DND-41 (cell line): ENCODE measurements at regions not wholly inside any gene's neighbourhood (a gene's known extent, or its start where the extent isn't known, plus 50 kb on each side); places are given as distances from the start of the nearest gene placed in this dataset.

ENCODE experiments used
- ATAC-seq: fragments of 200-7000 bp; cut with Tn5 transposase; 3 replicates; pipeline ENCODE4 v1.9.1; 2021; ENCODE audit warnings: low read depth; ENCODE audit not compliant: insufficient read depth
- DNase-seq: peaks from one replicate; pipeline ENCODE4 v3.0.0-alpha.2; 2020
- H2AFZ ChIP-seq: 2 replicates; pipeline ENCODE4 v1.6.0; 2012; ENCODE audit warnings: low read depth, low read length
- H3K27ac ChIP-seq: 2 replicates; pipeline ENCODE4 v1.5.1; 2012; ENCODE audit warnings: low read length, inconsistent platforms
- H3K27me3 ChIP-seq: fragments of 200-600 bp; sonication (generic); 2 replicates; pipeline ENCODE4 v1.6.0; 2012; ENCODE audit warnings: low read length, mild to moderate bottlenecking, inconsistent platforms; ENCODE audit not compliant: insufficient read depth, poor library complexity
- H3K36me3 ChIP-seq: 2 replicates; pipeline ENCODE4 v1.5.1; 2012; ENCODE audit warnings: low read length, inconsistent platforms; ENCODE audit not compliant: insufficient read depth
- H3K4me1 ChIP-seq: 2 replicates; pipeline ENCODE4 v1.5.1; 2012; ENCODE audit warnings: mild to moderate bottlenecking, low read length; ENCODE audit not compliant: insufficient read depth
- H3K4me2 ChIP-seq: 2 replicates; pipeline ENCODE4 v1.6.0; 2012; ENCODE audit warnings: mild to moderate bottlenecking, moderate library complexity, low read length, inconsistent platforms; ENCODE audit not compliant: insufficient read depth
- H3K4me3 ChIP-seq, 2 experiments: fragments of 200-600 bp in 1 of 2; shearing (Covaris generic) in 1 of 2; 2 replicates each; pipeline ENCODE4 v1.5.1; 2012 to 2016; ENCODE audit warnings: inconsistent platforms in 2 of 2, low read length in 2 of 2, mild to moderate bottlenecking in 2 of 2, low read depth in 1 of 2, moderate library complexity in 1 of 2
- H3K79me2 ChIP-seq: 2 replicates; pipeline ENCODE4 v1.6.0; 2012; ENCODE audit warnings: low read length, inconsistent platforms; ENCODE audit not compliant: insufficient read depth
- H3K9ac ChIP-seq: 2 replicates; pipeline ENCODE4 v1.6.0; 2012; ENCODE audit warnings: low read depth, mild to moderate bottlenecking, inconsistent platforms, low read length, moderate library complexity
- H3K9me3 ChIP-seq: 2 replicates; pipeline ENCODE4 v1.5.1; 2012; ENCODE audit warnings: low read length, moderate library complexity, mild to moderate bottlenecking, inconsistent platforms; ENCODE audit not compliant: insufficient read depth, severe bottlenecking
- H4K20me1 ChIP-seq: 2 replicates; pipeline ENCODE4 v1.6.0; 2012; ENCODE audit warnings: low read length; ENCODE audit not compliant: insufficient read depth
- EZH2 ChIP-seq: IDR thresholded peaks from 3 replicates; pipeline ENCODE4 v1.6.1; 2012; ENCODE audit warnings: borderline replicate concordance, low read depth, mild to moderate bottlenecking, moderate library complexity, low read length, inconsistent platforms; ENCODE audit not compliant: severe bottlenecking
- TF ChIP-seq, protein P1 (sequence below): IDR thresholded peaks from 2 replicates; pipeline ENCODE4 v1.5.1; 2012; ENCODE audit warnings: borderline replicate concordance, low read length, moderate library complexity, mild to moderate bottlenecking; ENCODE audit not compliant: poor library complexity, severe bottlenecking; ENCODE audit errors: extremely low read depth

- ATAC-seq = no peak
- Histone ChIP-seq H3K4me2 (no peak overlapping the region), H3K27ac (no peak overlapping the region), H2AFZ (no peak overlapping the region), H3K27me3 (no peaks in the 10 kb centered on the region), H4K20me1 (no peaks in the 10 kb centered on the region), H3K4me1 (no peaks in the 10 kb centered on the region), H3K36me3 (no peaks in the 10 kb centered on the region), H3K4me3 (no peak overlapping the region), H3K79me2 (no peaks in the 10 kb centered on the region), H3K9ac (no peak overlapping the region), H3K9me3 (no peaks in the 10 kb centered on the region)
- DNase-seq = no peak
- TF ChIP-seq, protein P1, sequence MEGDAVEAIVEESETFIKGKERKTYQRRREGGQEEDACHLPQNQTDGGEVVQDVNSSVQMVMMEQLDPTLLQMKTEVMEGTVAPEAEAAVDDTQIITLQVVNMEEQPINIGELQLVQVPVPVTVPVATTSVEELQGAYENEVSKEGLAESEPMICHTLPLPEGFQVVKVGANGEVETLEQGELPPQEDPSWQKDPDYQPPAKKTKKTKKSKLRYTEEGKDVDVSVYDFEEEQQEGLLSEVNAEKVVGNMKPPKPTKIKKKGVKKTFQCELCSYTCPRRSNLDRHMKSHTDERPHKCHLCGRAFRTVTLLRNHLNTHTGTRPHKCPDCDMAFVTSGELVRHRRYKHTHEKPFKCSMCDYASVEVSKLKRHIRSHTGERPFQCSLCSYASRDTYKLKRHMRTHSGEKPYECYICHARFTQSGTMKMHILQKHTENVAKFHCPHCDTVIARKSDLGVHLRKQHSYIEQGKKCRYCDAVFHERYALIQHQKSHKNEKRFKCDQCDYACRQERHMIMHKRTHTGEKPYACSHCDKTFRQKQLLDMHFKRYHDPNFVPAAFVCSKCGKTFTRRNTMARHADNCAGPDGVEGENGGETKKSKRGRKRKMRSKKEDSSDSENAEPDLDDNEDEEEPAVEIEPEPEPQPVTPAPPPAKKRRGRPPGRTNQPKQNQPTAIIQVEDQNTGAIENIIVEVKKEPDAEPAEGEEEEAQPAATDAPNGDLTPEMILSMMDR = no peak
- TF ChIP-seq EZH2 = no peak
These were observed 713.5 kb downstream of the SORCS1 start for GRCh38 chr10:106450966-106451365.

DNA sequence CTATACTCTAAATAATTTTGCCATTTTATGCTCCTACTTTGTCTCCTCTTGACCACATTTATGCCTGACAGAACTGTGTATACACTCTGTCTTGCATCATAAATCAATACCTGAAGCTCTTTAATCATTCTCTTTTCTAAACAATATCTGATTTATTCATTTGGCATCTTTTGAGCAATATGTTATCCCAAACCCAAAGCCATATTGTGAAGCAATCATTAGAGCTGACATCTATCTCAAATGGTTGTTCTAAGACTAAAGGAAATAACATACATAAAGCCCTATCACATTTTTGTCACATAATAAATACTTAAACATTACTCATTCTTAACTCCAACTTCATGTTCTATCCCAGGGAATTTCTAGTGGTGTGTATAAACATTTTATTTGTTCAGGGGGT, 717.6 kb downstream of the SORCS1 start:
- Histone ChIP-seq H3K27ac (no peak overlapping the region), H3K27me3 (no peaks in the 10 kb centered on the region), H4K20me1 (no peaks in the 10 kb centered on the region), H3K79me2 (no peaks in the 10 kb centered on the region), H2AFZ (no peak overlapping the region), H3K4me3 (no peak overlapping the region), H3K9me3 (no peaks in the 10 kb centered on the region), H3K4me1 (no peaks in the 10 kb centered on the region), H3K36me3 (no peaks in the 10 kb centered on the region), H3K9ac (no peak overlapping the region), H3K4me2 (no peak overlapping the region)
- DNase-seq (no peak), ATAC-seq (no peak)
- no peak for TF ChIP-seq EZH2
- TF ChIP-seq, protein P1 = no peak

DNA sequence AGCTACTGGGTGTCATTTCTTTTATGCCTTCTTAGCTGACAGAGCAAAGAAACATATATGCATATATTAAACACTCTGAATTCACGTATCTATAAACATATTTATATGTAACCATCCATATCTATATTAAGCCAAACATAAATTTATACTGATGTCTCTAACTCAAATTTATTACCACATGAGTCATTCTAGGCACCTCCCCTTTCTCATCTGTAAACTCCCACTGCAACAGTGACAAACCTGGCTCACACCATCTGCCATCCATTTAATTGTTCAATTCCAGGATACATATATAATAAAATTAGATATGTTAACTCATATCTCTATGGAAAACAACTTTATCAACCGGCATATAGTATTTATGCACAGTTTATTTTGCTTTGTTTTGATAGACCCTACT, 722.3 kb downstream of the SORCS1 start:
- Histone ChIP-seq H3K36me3 (no peaks in the 10 kb centered on the region), H3K27ac (no peak overlapping the region), H3K9me3 (no peaks in the 10 kb centered on the region), H3K4me3 (no peak overlapping the region), H3K27me3 (no peaks in the 10 kb centered on the region), H2AFZ (no peak overlapping the region), H3K4me1 (no peaks in the 10 kb centered on the region), H3K4me2 (no peak overlapping the region), H4K20me1 (no peaks in the 10 kb centered on the region), H3K79me2 (no peaks in the 10 kb centered on the region), H3K9ac (no peak overlapping the region)
- DNase-seq (no peak), ATAC-seq (no peak)
- TF ChIP-seq EZH2 = no peak
- TF ChIP-seq, protein P1 = no peak

- Histone ChIP-seq H4K20me1 (no peaks in the 10 kb centered on the region), H3K4me2 (no peak overlapping the region), H3K27ac (no peak overlapping the region), H3K4me3 (no peak overlapping the region), H3K9me3 (no peaks in the 10 kb centered on the region), H2AFZ (no peak overlapping the region), H3K27me3 (no peaks in the 10 kb centered on the region), H3K9ac (no peak overlapping the region), H3K79me2 (no peaks in the 10 kb centered on the region), H3K36me3 (no peaks in the 10 kb centered on the region), H3K4me1 (no peaks in the 10 kb centered on the region)
- no peak for ATAC-seq
- TF ChIP-seq, protein P1 = no peak
- no peak for DNase-seq
These were observed 723.7 kb downstream of the SORCS1 start for GRCh38 chr10:106440767-106441166.
